GM12878 (cell line): ENCODE measurements at regions not wholly inside any gene's neighbourhood (a gene's known extent, or its start where the extent isn't known, plus 50 kb on each side); places are given as distances from the start of the nearest gene placed in this dataset.

Experiments
- ATAC-seq: fragments of 200-7000 bp; cut with Tn5 transposase; 3 replicates; pipeline ENCODE4 v1.9.1; 2020; ENCODE audit warnings: mild to moderate bottlenecking, moderate library complexity
- BruUV-seq: library from RNA; stranded (reverse); fragments of 400-500 nt; replicated peaks from 2 replicates; lab custom pipeline; 2021; lab: Mats Ljungman, UMichigan
- CTCF ChIA-PET: fragments of 300-600 bp; sonication (Branson Sonifier 250); formaldehyde crosslinking; extraction: SDS; loops from one replicate; lab custom pipeline; 2021; ENCODE audit warnings: inconsistent platforms; lab: Yijun Ruan, JAX
- POLR2A ChIA-PET: fragments of 350-600 bp; formaldehyde crosslinking; extraction: SDS; loops from one replicate; lab custom pipeline; 2021; ENCODE audit warnings: inconsistent platforms; lab: Charles Lee
- RAD21 ChIA-PET: fragments of 300-600 bp; sonication (Branson Sonifier 250); formaldehyde crosslinking; loops from one replicate; lab custom pipeline; 2023; ENCODE audit warnings: antibody characterized with exemption; ENCODE audit not compliant: unreplicated experiment; lab: Charles Lee
- SMC1A ChIA-PET: fragments of 300-600 bp; sonication (Branson Sonifier 250); formaldehyde crosslinking; loops from one replicate; lab custom pipeline; 2023; ENCODE audit not compliant: unreplicated experiment, uncharacterized antibody; lab: Charles Lee
- DNase-seq: peaks from one replicate; pipeline ENCODE4 v3.0.0-alpha.2; 2011; ENCODE audit warnings: low read depth, low spot score
- FAIRE-seq: peaks from 3 replicates; lab custom pipeline; 2011; peaks lifted over from hg19 to GRCh38; lab: Jason Lieb, UNC
- H2AFZ ChIP-seq: 2 replicates; pipeline ENCODE4 v1.6.0; 2011; ENCODE audit warnings: low read depth, low read length, control low read depth; ENCODE audit not compliant: control insufficient read depth
- H3K27ac ChIP-seq: 2 replicates; pipeline ENCODE4 v1.5.1; 2011; ENCODE audit warnings: control low read depth; ENCODE audit not compliant: control insufficient read depth, insufficient read depth
- H3K27me3 ChIP-seq, 2 experiments: replicated peaks in 1 of 2; 2 replicates each; pipeline versions ENCODE4 v1.6.0 to v1.6.1; 2011; ENCODE audit warnings: low read length in 1 of 2; ENCODE audit not compliant: control insufficient read depth in 2 of 2, insufficient read depth in 2 of 2
- H3K36me3 ChIP-seq, 2 experiments: 2 replicates each; pipeline ENCODE4 v1.5.1; 2011; ENCODE audit warnings: low read length in 1 of 2; ENCODE audit not compliant: control insufficient read depth in 2 of 2, insufficient read depth in 2 of 2
- H3K4me1 ChIP-seq: 2 replicates; pipeline ENCODE4 v1.6.1; 2011; ENCODE audit warnings: mild to moderate bottlenecking, low read length, moderate library complexity, mixed read lengths; ENCODE audit not compliant: control insufficient read depth, insufficient read depth
- H3K4me2 ChIP-seq: 2 replicates; pipeline ENCODE4 v1.6.0; 2011; ENCODE audit warnings: control low read depth; ENCODE audit not compliant: control insufficient read depth, insufficient read depth
- H3K4me3 ChIP-seq: fragments of 200-600 bp; sonication (generic); 2 replicates; pipeline ENCODE4 v1.5.1; 2016
- H3K79me2 ChIP-seq: 2 replicates; pipeline ENCODE4 v1.6.0; 2011; ENCODE audit warnings: low read length; ENCODE audit not compliant: control insufficient read depth, insufficient read depth
- H3K9ac ChIP-seq: 2 replicates; pipeline ENCODE4 v1.8.0; 2011; ENCODE audit warnings: low read length, control low read depth, mixed read lengths; ENCODE audit not compliant: control insufficient read depth, insufficient read depth
- H3K9me3 ChIP-seq: replicated peaks from 3 replicates; pipeline ENCODE4 v1.5.1; 2011; ENCODE audit warnings: mild to moderate bottlenecking, low read length; ENCODE audit not compliant: control insufficient read depth, insufficient read depth
- H4K20me1 ChIP-seq: 2 replicates; pipeline ENCODE4 v1.6.0; 2011; ENCODE audit not compliant: control insufficient read depth, insufficient read depth
- CREB1 ChIP-seq: IDR thresholded peaks from 2 replicates; pipeline ENCODE4 v1.6.1; 2012; ENCODE audit warnings: low read depth, mild to moderate bottlenecking, inconsistent platforms
- EGR1 ChIP-seq, 2 experiments: IDR thresholded peaks; 1 replicate in 1 of 2; 2 replicates in 1 of 2; pipeline ENCODE4 v1.6.1; 2011 to 2012; ENCODE audit warnings: low read depth in 2 of 2, low read length in 2 of 2, borderline replicate concordance in 1 of 2, mild to moderate bottlenecking in 1 of 2, moderate library complexity in 1 of 2
- ESRRA ChIP-seq: IDR thresholded peaks from 2 replicates; pipeline ENCODE4 v1.6.1; 2012; ENCODE audit warnings: mild to moderate bottlenecking, low read length, improper control_type of control experiment
- IRF4 ChIP-seq: IDR thresholded peaks from 2 replicates; pipeline ENCODE4 v1.6.1; 2011; ENCODE audit warnings: low read depth, low read length
- JUND ChIP-seq: IDR thresholded peaks from 2 replicates; pipeline ENCODE4 v1.6.1; 2012; ENCODE audit warnings: low read depth, mild to moderate bottlenecking, low read length, improper control_type of control experiment, moderate library complexity
- PAX8 ChIP-seq: fragments of 450-650 bp; IDR thresholded peaks from 2 replicates; pipeline ENCODE4 v1.6.1; 2017; ENCODE audit warnings: mild to moderate bottlenecking, moderate library complexity
- PBX3 ChIP-seq: IDR thresholded peaks from 2 replicates; pipeline ENCODE4 v1.6.1; 2011; ENCODE audit warnings: mild to moderate bottlenecking, low read depth, low read length, moderate library complexity; ENCODE audit not compliant: insufficient replicate concordance
- RFX5 ChIP-seq: IDR thresholded peaks from 2 replicates; pipeline ENCODE4 v1.6.1; 2011; ENCODE audit warnings: low read depth, low read length, improper control_type of control experiment
- SPI1 ChIP-seq: IDR thresholded peaks from 2 replicates; pipeline ENCODE4 v1.6.1; 2011; ENCODE audit warnings: low read depth, mild to moderate bottlenecking, low read length, moderate library complexity, borderline replicate concordance; ENCODE audit not compliant: insufficient read depth
- WRNIP1 ChIP-seq: IDR thresholded peaks from 2 replicates; pipeline ENCODE4 v1.6.1; 2011; ENCODE audit warnings: low read depth, low read length, improper control_type of control experiment, borderline replicate concordance
- ZBTB40 ChIP-seq: fragments of 450-650 bp; IDR thresholded peaks from 2 replicates; pipeline ENCODE4 v1.6.1; 2016; ENCODE audit warnings: mild to moderate bottlenecking, moderate library complexity, borderline replicate concordance
- ZSCAN29 ChIP-seq: fragments of 450-650 bp; IDR thresholded peaks from 2 replicates; pipeline ENCODE4 v1.6.1; 2017; ENCODE audit warnings: mild to moderate bottlenecking, moderate library complexity
- ZZZ3 ChIP-seq: IDR thresholded peaks from 2 replicates; pipeline ENCODE4 v1.6.1; 2011; ENCODE audit warnings: low read depth; ENCODE audit not compliant: control insufficient read depth, insufficient read length
- WGBS: methylation state at CpG from one replicate; pipeline ENCODE4 v1.1.6; 2016; ENCODE audit warnings: low lambda C conversion rate; ENCODE audit not compliant: insufficient replicate concordance, insufficient coverage; ENCODE audit errors: missing lambda C conversion rate; 5-methylcytosine and 5-hydroxymethylcytosine counted together
- in situ Hi-C: fragments of 300-500 bp; cut with MboI; formaldehyde crosslinking; loops from 9 replicates; pipeline ENCODE4 v1.14.3; 2018; ENCODE audit warnings: mixed read lengths
- intact Hi-C: fragments of 100-400 bp; cut with micrococcal nuclease; formaldehyde crosslinking; loops from one replicate; pipeline ENCODE4 v1.14.2; 2022; ENCODE audit not compliant: unreplicated experiment

GRCh38 chr1:47645151-47645550 is 207.3 kb downstream of the FOXD2 start:
- DNase-seq: no peak
- ChIA-PET POLR2A (no interaction called here), CTCF (interaction anchor here (1.1 kb wide), 1 partner anchor 15 kb away, joined by 4 read pairs; no protein-coding TSS in a partner anchor), SMC1A (no interaction called here), RAD21 (no interaction called here)
- H3K9ac ChIP-seq: no peak overlapping the region
- no peaks in the 10 kb centered on the region for H3K36me3 ChIP-seq
- under 1% methylated on average over 8 of the region's 8 CpGs for WGBS
- no peak overlapping the region for H3K4me2 ChIP-seq
- H3K4me3 ChIP-seq: no peak overlapping the region
- H3K79me2 ChIP-seq: no peaks in the 10 kb centered on the region
- TF ChIP-seq PBX3 (no peak), IRF4 (no peak), CREB1 (no peak), RFX5 (no peak), ZSCAN29 (no peak), PAX8 (no peak), ZZZ3 (no peak), ZBTB40 (no peak), JUND (no peak), ESRRA (no peak), SPI1 (no peak), EGR1 (IDR thresholded peaks at IDR 0.05; ENCODE audit: borderline replicate concordance in 1 of 2, low read depth in 2 of 2, low read length in 2 of 2) (no peak), WRNIP1 (no peak)
- FAIRE-seq: no peak
- no peak overlapping the region for H3K27ac ChIP-seq
- H3K4me1 ChIP-seq: no peaks in the 10 kb centered on the region
- in situ Hi-C loops: no loop called here
- no peaks in the 10 kb centered on the region for H3K9me3 ChIP-seq
- intact Hi-C loops: no loop called here
- no peak for ATAC-seq
- no peaks in the 10 kb centered on the region for H4K20me1 ChIP-seq
- H3K27me3 ChIP-seq: peaks cover 0 to 2% of the 10 kb centered on the region in 2 experiments; a peak in 3 of 4 replicates
- H2AFZ ChIP-seq: no peak overlapping the region
- no TSS peak for BruUV-seq
